ENCODE measurements at regions not wholly inside any gene's neighbourhood (a gene's known extent, or its start where the extent isn't known, plus 50 kb on each side); places are given as distances from the start of the nearest gene placed in this dataset.
"Not testable (repeated sequence)": the region's sequence is repeated elsewhere in the genome, so short reads cannot be mapped to it uniquely, and the experiment has no call there.

DNA sequence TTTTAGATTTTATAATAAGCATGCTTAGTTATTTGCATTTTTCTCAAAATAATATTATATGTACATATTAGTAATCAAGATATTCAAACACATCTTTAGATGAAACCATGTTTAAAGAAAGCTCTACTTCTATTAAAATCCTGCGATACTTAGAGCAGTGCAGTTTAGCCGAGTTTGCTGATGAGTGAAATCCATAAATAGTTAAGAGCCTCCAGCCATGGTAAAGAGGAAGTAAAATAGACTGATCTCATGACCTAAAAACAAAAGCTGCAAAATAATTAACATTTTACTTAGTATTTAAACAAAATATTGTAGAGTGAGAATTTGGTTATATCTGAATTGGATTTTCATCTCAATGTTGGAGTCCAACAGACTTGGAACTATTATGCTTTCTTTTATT, 147.4 kb upstream of the NRIP1 start:
- no peak for DNase-seq (ENCODE audit: low spot score in 2 of 2)
- Histone ChIP-seq H3K4me1 (no peaks in the 10 kb centered on the region), H3K27ac (no peak overlapping the region), H3K4me3 (no peak overlapping the region), H3K36me3 (no peaks in the 10 kb centered on the region), H3K9me3 (no peaks in the 10 kb centered on the region), H3K27me3 (no peaks in the 10 kb centered on the region)
- intact Hi-C loops (cut with DNase I) = no loop called here
- no peak for TF ChIP-seq CTCF (IDR thresholded peaks at IDR 0.05)

DNA sequence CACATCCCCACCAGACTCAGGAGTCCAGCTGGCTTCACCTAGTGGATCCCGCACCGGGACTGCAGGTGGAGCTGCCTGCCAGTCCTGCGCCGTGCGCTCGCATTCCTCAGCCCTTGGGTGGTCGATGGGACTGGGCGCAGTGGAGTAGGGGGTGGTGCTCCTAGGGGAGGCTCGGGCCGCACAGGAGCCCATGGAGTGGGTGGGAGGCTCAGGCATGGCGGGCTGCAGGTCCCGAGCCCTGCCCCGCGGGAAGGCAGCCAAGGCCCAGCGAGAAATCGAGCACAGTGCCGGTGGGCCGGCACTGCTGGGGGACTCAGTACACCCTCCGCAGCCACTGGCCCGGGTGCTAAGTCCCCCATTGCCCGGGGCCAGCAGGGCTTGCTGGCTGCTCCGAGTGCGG, 153.7 kb upstream of the NRIP1 start:
- H3K27ac ChIP-seq; H3K36me3 ChIP-seq; intact Hi-C loops (cut with DNase I); DNase-seq (ENCODE audit: low spot score in 2 of 2); H3K9me3 ChIP-seq; H3K4me1 ChIP-seq; H3K4me3 ChIP-seq; H3K27me3 ChIP-seq: not testable (repeated sequence)

GRCh38 chr21:15219039-15219438, 154.2 kb upstream of the NRIP1 start:
- no peak for DNase-seq (ENCODE audit: low spot score in 2 of 2)
- intact Hi-C loops (cut with DNase I) = no loop called here
- Histone ChIP-seq H3K4me3 (no peak overlapping the region), H3K27me3 (no peaks in the 10 kb centered on the region), H3K27ac (no peak overlapping the region), H3K36me3 (no peaks in the 10 kb centered on the region), H3K4me1 (peaks cover 0 to 2% of the 10 kb centered on the region in 2 donors), H3K9me3 (no peaks in the 10 kb centered on the region)
- TF ChIP-seq CTCF (IDR thresholded peaks at IDR 0.05) = no peak

DNA sequence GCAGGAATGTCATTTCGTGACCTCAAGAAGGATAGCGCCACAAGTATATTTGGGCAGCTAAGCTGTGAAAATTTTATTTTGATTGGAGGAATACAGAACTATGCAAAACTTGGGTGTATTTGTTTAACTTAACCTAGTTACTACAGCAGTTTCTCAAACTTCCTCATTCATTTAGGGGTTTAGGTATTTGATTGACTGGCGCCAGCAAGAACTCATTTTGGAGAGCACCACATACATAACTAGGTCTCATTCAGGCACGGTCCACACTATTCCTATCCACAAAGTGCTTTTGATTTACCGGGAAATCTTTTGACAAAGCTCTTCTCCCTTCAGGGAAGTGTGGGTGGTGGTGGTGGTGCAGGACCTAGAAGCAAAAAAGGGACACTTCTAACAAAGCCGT, 155.1 kb upstream of the NRIP1 start:
- no peak overlapping the region for H3K27ac ChIP-seq
- peaks cover 0 to 2% of the 10 kb centered on the region in 2 donors for H3K4me1 ChIP-seq
- intact Hi-C loops (cut with DNase I) = no loop called here
- H3K36me3 ChIP-seq = no peaks in the 10 kb centered on the region
- no peaks in the 10 kb centered on the region for H3K27me3 ChIP-seq
- TF ChIP-seq CTCF (IDR thresholded peaks at IDR 0.05) = no peak
- H3K9me3 ChIP-seq = no peaks in the 10 kb centered on the region
- no peak for DNase-seq (ENCODE audit: low spot score in 2 of 2)
- H3K4me3 ChIP-seq = no peak overlapping the region

- no peak for TF ChIP-seq CTCF (IDR thresholded peaks at IDR 0.05)
- Histone ChIP-seq H3K4me1 (peaks cover 0 to 2% of the 10 kb centered on the region in 2 donors), H3K4me3 (no peak overlapping the region), H3K27ac (no peak overlapping the region), H3K9me3 (no peaks in the 10 kb centered on the region), H3K36me3 (no peaks in the 10 kb centered on the region), H3K27me3 (no peaks in the 10 kb centered on the region)
- intact Hi-C loops (cut with DNase I) = no loop called here
- DNase-seq (ENCODE audit: low spot score in 2 of 2) = peak; percentile 25 to 68
Measured at GRCh38 chr21:15221799-15222386, 157.1 kb upstream of the NRIP1 start.

DNA sequence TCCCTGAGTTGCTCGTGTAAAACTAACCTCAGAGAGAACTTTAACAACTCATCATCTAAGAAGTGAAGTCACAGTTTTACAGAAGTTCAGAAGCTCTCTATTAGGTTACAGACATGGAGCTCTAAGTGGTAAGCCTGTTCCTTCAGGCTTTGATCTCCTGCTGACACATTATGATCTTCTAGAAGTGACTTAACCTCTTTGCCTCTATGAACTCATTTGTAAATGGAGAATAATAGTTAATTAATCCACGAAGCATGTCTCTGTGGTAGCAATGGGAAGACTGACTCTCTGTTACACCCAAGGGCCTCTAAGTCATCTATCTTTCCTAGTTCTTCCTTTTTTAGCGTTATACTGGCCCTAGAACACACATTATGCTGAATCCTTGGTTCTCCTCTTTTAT, 157.9 kb upstream of the NRIP1 start:
- no peak overlapping the region for H3K4me3 ChIP-seq
- no peaks in the 10 kb centered on the region for H3K36me3 ChIP-seq
- TF ChIP-seq CTCF (IDR thresholded peaks at IDR 0.05) = no peak
- no peak overlapping the region for H3K27ac ChIP-seq
- H3K9me3 ChIP-seq = no peaks in the 10 kb centered on the region
- no peaks in the 10 kb centered on the region for H3K27me3 ChIP-seq
- DNase-seq (ENCODE audit: low spot score in 2 of 2) = no peak
- intact Hi-C loops (cut with DNase I) = no loop called here
- peaks cover 0 to 2% of the 10 kb centered on the region in 2 donors for H3K4me1 ChIP-seq
